Loucy (cell line): ENCODE measurements at regions not wholly inside any gene's neighbourhood (a gene's known extent, or its start where the extent isn't known, plus 50 kb on each side); places are given as distances from the start of the nearest gene placed in this dataset.

ENCODE experiments used
- H2AFZ ChIP-seq: fragments of 200-600 bp; sonication (generic); 2 replicates; pipeline ENCODE4 v1.6.0; 2016; ENCODE audit warnings: antibody characterized with exemption, mild to moderate bottlenecking, low read length, moderate library complexity
- H3F3A ChIP-seq: fragments of 200-600 bp; 2 replicates; pipeline ENCODE4 v1.6.0; 2016; ENCODE audit warnings: antibody characterized with exemption, low read depth, mild to moderate bottlenecking
- H3K27me3 ChIP-seq: fragments of 200-600 bp; sonication (generic); 2 replicates; pipeline ENCODE4 v1.6.1; 2014; ENCODE audit warnings: low read length, mild to moderate bottlenecking; ENCODE audit not compliant: insufficient read depth, poor library complexity, severe bottlenecking
- H3K36me3 ChIP-seq: fragments of 200-600 bp; sonication (generic); 2 replicates; pipeline ENCODE4 v1.6.1; 2016; ENCODE audit warnings: low read length; ENCODE audit not compliant: insufficient read depth
- H3K4me1 ChIP-seq: fragments of 200-600 bp; sonication (generic); 2 replicates; pipeline ENCODE4 v1.5.1; 2014; ENCODE audit warnings: low read length, mild to moderate bottlenecking; ENCODE audit not compliant: insufficient read depth, poor library complexity, severe bottlenecking
- H3K4me2 ChIP-seq: fragments of 200-600 bp; sonication (generic); 2 replicates; pipeline ENCODE4 v1.6.0; 2014; ENCODE audit warnings: antibody characterized with exemption, low read length, low read depth, mild to moderate bottlenecking; ENCODE audit not compliant: poor library complexity, severe bottlenecking
- H3K4me3 ChIP-seq: fragments of 200-600 bp; sonication (generic); 2 replicates; pipeline ENCODE4 v1.5.1; 2014; ENCODE audit warnings: low read length, mild to moderate bottlenecking, mixed read lengths; ENCODE audit not compliant: poor library complexity, severe bottlenecking
- H3K79me2 ChIP-seq: fragments of 200-600 bp; sonication (generic); 2 replicates; pipeline ENCODE4 v1.6.1; 2014; ENCODE audit warnings: low read length; ENCODE audit not compliant: insufficient read depth
- H3K9ac ChIP-seq: fragments of 200-600 bp; sonication (generic); 2 replicates; pipeline ENCODE4 v1.6.0; 2014; ENCODE audit warnings: mild to moderate bottlenecking, low read depth, low read length, moderate library complexity; ENCODE audit not compliant: poor library complexity, severe bottlenecking
- H3K9me2 ChIP-seq: fragments of 200-600 bp; sonication (generic); replicated peaks from 2 replicates; pipeline ENCODE4 v1.6.1; 2016; ENCODE audit warnings: low read depth, low read length, mixed read lengths
- H3K9me3 ChIP-seq: fragments of 200-600 bp; sonication (generic); 2 replicates; pipeline ENCODE4 v1.6.1; 2014; ENCODE audit warnings: mild to moderate bottlenecking, antibody characterized with exemption, low read length, low read depth; ENCODE audit not compliant: insufficient read depth
- H4K20me1 ChIP-seq: fragments of 200-600 bp; sonication (generic); 2 replicates; pipeline ENCODE4 v1.6.0; 2014; ENCODE audit warnings: antibody characterized with exemption, low read length, mild to moderate bottlenecking; ENCODE audit not compliant: insufficient read depth, poor library complexity, severe bottlenecking
- EZH2phosphoT487 ChIP-seq: fragments of 200-600 bp; IDR thresholded peaks from 2 replicates; pipeline ENCODE4 v1.6.1; 2018; ENCODE audit warnings: antibody characterized with exemption, mild to moderate bottlenecking, moderate library complexity, borderline replicate concordance
- TF ChIP-seq, protein P1 (sequence below): fragments of 200-600 bp; sonication (generic); conservative IDR thresholded peaks from 2 replicates; pipeline ENCODE4 v1.5.1; 2014; ENCODE audit warnings: mild to moderate bottlenecking, antibody characterized with exemption, low read length

DNA sequence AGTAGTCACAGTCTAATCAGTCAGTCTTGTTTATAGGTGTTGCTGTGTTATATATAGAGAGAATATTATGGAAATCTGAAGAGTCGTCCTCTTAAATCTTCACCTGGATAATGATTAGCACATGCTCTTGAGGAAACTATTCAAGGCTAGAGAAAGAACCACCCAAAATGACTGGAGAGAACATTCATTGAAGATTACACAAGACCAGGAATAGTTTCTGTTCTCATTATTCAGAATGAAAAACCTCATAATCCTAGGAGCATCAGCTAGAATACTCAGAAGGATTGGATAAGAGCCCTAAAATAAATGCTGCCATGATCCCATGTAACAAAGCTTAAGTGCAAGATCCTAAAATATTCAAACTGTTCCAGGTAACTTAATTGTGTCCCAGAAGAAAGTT lies 278.2 kb upstream of the PREP start:
- H3K4me3 ChIP-seq = no peak overlapping the region
- H3K4me2 ChIP-seq = no peak overlapping the region
- H3K79me2 ChIP-seq = no peaks in the 10 kb centered on the region
- H3K9me2 ChIP-seq = no peaks in the 10 kb centered on the region
- H3K36me3 ChIP-seq = no peaks in the 10 kb centered on the region
- peaks cover 18% of the 10 kb centered on the region for H3K27me3 ChIP-seq
- H3K9ac ChIP-seq = no peak overlapping the region
- no peaks in the 10 kb centered on the region for H3F3A ChIP-seq
- no peaks in the 10 kb centered on the region for H3K9me3 ChIP-seq
- peaks cover 6% of the 10 kb centered on the region for H3K4me1 ChIP-seq
- no peak overlapping the region for H2AFZ ChIP-seq
- no peaks in the 10 kb centered on the region for H4K20me1 ChIP-seq
- TF ChIP-seq EZH2phosphoT487 = no peak
- TF ChIP-seq, protein P1, sequence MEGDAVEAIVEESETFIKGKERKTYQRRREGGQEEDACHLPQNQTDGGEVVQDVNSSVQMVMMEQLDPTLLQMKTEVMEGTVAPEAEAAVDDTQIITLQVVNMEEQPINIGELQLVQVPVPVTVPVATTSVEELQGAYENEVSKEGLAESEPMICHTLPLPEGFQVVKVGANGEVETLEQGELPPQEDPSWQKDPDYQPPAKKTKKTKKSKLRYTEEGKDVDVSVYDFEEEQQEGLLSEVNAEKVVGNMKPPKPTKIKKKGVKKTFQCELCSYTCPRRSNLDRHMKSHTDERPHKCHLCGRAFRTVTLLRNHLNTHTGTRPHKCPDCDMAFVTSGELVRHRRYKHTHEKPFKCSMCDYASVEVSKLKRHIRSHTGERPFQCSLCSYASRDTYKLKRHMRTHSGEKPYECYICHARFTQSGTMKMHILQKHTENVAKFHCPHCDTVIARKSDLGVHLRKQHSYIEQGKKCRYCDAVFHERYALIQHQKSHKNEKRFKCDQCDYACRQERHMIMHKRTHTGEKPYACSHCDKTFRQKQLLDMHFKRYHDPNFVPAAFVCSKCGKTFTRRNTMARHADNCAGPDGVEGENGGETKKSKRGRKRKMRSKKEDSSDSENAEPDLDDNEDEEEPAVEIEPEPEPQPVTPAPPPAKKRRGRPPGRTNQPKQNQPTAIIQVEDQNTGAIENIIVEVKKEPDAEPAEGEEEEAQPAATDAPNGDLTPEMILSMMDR = no peak

DNA sequence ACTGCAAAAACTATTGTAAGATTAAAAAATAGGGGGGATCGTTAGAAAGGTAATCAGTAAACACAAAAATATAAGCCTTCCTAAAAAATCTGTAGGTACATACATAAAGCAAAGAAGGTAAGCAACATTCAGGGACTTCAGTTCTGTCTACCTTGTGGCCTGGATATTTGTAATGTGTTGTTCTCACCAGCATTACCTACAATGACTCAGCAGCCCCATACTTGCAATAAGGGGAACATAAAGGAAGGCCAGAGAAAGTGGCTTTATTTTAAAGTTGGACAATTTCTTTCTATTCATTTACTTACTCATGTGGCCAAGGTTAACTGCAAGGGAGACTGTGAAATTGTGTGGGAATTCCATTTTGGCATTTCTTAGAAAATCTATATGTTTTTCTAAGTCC lies 277.2 kb upstream of the PREP start:
- Histone ChIP-seq H3K36me3 (no peaks in the 10 kb centered on the region), H3K9me2 (no peaks in the 10 kb centered on the region), H2AFZ (no peak overlapping the region), H3K9ac (no peak overlapping the region), H3K4me1 (peaks cover 6% of the 10 kb centered on the region), H3F3A (peaks cover 4% of the 10 kb centered on the region; the same call in 1 of the 2 replicates), H3K4me3 (no peak overlapping the region), H3K79me2 (no peaks in the 10 kb centered on the region), H4K20me1 (no peaks in the 10 kb centered on the region), H3K4me2 (no peak overlapping the region), H3K27me3 (peaks cover 17% of the 10 kb centered on the region), H3K9me3 (no peaks in the 10 kb centered on the region)
- TF ChIP-seq, protein P1 = no peak
- TF ChIP-seq EZH2phosphoT487 = no peak

DNA sequence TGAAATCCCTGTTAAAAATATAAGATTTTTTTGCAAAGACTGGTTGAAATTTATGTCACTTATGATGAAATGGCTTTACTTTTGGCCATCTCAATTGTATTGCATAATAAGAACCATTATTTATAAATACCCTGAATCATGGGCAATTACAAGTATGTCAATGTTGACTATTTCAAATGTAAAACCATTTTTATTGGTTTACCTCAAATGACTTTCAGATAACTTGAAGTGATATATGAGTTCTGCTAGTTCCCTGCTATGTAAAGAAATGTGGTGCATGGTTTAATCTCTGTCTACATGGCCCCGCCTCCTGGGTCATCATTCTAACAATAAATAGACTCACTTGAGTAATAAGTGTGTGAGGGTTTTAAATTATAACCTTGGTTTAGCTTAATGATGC lies 275.6 kb upstream of the PREP start:
- H3K4me3 ChIP-seq = no peak overlapping the region
- H4K20me1 ChIP-seq = no peaks in the 10 kb centered on the region
- H3K4me1 ChIP-seq = peaks cover 6% of the 10 kb centered on the region
- no peaks in the 10 kb centered on the region for H3K9me2 ChIP-seq
- H3K79me2 ChIP-seq = no peaks in the 10 kb centered on the region
- no peaks in the 10 kb centered on the region for H3K9me3 ChIP-seq
- no peak for TF ChIP-seq EZH2phosphoT487
- TF ChIP-seq, protein P1 = no peak
- peaks cover 7% of the 10 kb centered on the region for H3K27me3 ChIP-seq
- H2AFZ ChIP-seq = no peak overlapping the region
- H3K36me3 ChIP-seq = no peaks in the 10 kb centered on the region
- no peak overlapping the region for H3K9ac ChIP-seq
- H3K4me2 ChIP-seq = no peak overlapping the region
- peaks cover 4% of the 10 kb centered on the region; the same call in 1 of the 2 replicates for H3F3A ChIP-seq
